Neural cell (in vitro differentiated cells): ENCODE measurements at regions not wholly inside any gene's neighbourhood (a gene's known extent, or its start where the extent isn't known, plus 50 kb on each side); places are given as distances from the start of the nearest gene placed in this dataset.

Experiments used
- H2AFZ ChIP-seq: fragments of 200-600, 300-800 bp; sonication (generic), shearing (Covaris generic); 2 replicates; pipeline ENCODE4 v1.6.0; 2014; ENCODE audit warnings: low read depth, mild to moderate bottlenecking, antibody characterized with exemption, low read length, moderate library complexity
- H3F3A ChIP-seq: fragments of 200-600 bp; shearing (Covaris generic); 2 replicates; pipeline ENCODE4 v1.6.1; 2016; ENCODE audit warnings: mild to moderate bottlenecking, moderate library complexity, mixed read lengths, antibody characterized with exemption, low read length; ENCODE audit not compliant: insufficient read depth, poor library complexity, severe bottlenecking
- H3K27ac ChIP-seq: fragments of 200-600, 300-800 bp; sonication (generic), shearing (Covaris generic); 2 replicates; pipeline ENCODE4 v1.5.1; 2014; ENCODE audit warnings: mild to moderate bottlenecking, low read length, moderate library complexity
- H3K27me3 ChIP-seq: fragments of 300-800, 200-600 bp; sonication (generic), shearing (Covaris generic); 2 replicates; pipeline ENCODE4 v1.6.0; 2014; ENCODE audit warnings: mild to moderate bottlenecking, low read depth, low read length, moderate library complexity; ENCODE audit not compliant: insufficient read depth
- H3K36me3 ChIP-seq: fragments of 300-800, 200-600 bp; sonication (generic), shearing (Covaris generic); 2 replicates; pipeline ENCODE4 v1.5.1; 2014; ENCODE audit warnings: mild to moderate bottlenecking, antibody characterized with exemption, low read length, moderate library complexity; ENCODE audit not compliant: insufficient read depth
- H3K4me2 ChIP-seq: fragments of 300-800, 200-600 bp; sonication (generic), shearing (Covaris generic); 2 replicates; pipeline ENCODE4 v1.6.0; 2014; ENCODE audit warnings: mild to moderate bottlenecking, low read length
- H3K4me3 ChIP-seq: fragments of 300-800, 200-600 bp; sonication (generic), shearing (Covaris generic); 2 replicates; pipeline ENCODE4 v1.5.1; 2014; ENCODE audit warnings: mild to moderate bottlenecking, low read length, moderate library complexity
- H3K79me2 ChIP-seq: fragments of 200-600 bp; shearing (Covaris generic); replicated peaks from 2 replicates; pipeline ENCODE4 v1.6.0; 2014; ENCODE audit warnings: mild to moderate bottlenecking, low read length, moderate library complexity; ENCODE audit not compliant: insufficient read depth
- H3K9ac ChIP-seq: fragments of 300-800, 200-600 bp; sonication (generic), shearing (Covaris generic); 2 replicates; pipeline ENCODE4 v1.6.1; 2016; ENCODE audit warnings: mild to moderate bottlenecking, low read length, mixed read lengths
- H3K9me2 ChIP-seq: fragments of 200-600 bp; shearing (Covaris generic); 2 replicates; pipeline ENCODE4 v1.6.1; 2016; ENCODE audit warnings: mild to moderate bottlenecking, low read length, mixed read lengths; ENCODE audit not compliant: insufficient read depth
- H3K9me3 ChIP-seq: fragments of 200-600, 300-800 bp; sonication (generic), shearing (Covaris generic); 2 replicates; pipeline ENCODE4 v1.6.1; 2016; ENCODE audit warnings: mild to moderate bottlenecking, mixed run types, low read length, moderate library complexity, mixed read lengths
- H4K20me1 ChIP-seq: fragments of 200-600 bp; shearing (Covaris generic); 2 replicates; pipeline ENCODE4 v1.6.1; 2016; ENCODE audit warnings: mild to moderate bottlenecking, mixed run types; ENCODE audit not compliant: insufficient read depth
- EP300 ChIP-seq: fragments of 450-650 bp; conservative IDR thresholded peaks from 2 replicates; pipeline ENCODE4 v1.6.1; 2014; ENCODE audit warnings: antibody characterized with exemption, mild to moderate bottlenecking, moderate library complexity; ENCODE audit not compliant: poor library complexity, severe bottlenecking
- EZH2 ChIP-seq: fragments of 200-600, 300-800 bp; shearing (Covaris generic), sonication (generic); IDR thresholded peaks from 2 replicates; pipeline ENCODE4 v1.6.1; 2014; ENCODE audit warnings: antibody characterized with exemption, low read length, borderline replicate concordance, mild to moderate bottlenecking; ENCODE audit not compliant: insufficient read depth, poor library complexity, severe bottlenecking
- MXI1 ChIP-seq: fragments of 450-650 bp; conservative IDR thresholded peaks from 2 replicates; pipeline ENCODE4 v1.6.1; 2014; ENCODE audit warnings: antibody characterized with exemption, mild to moderate bottlenecking; ENCODE audit not compliant: poor library complexity, severe bottlenecking
- POLR2AphosphoS5 ChIP-seq: IDR thresholded peaks from 2 replicates; pipeline ENCODE4 v1.6.1; 2012
- RAD21 ChIP-seq: fragments of 450-650 bp; conservative IDR thresholded peaks from 2 replicates; pipeline ENCODE4 v1.6.1; 2014; ENCODE audit warnings: antibody characterized with exemption, mild to moderate bottlenecking, moderate library complexity
- SMC3 ChIP-seq: fragments of 450-650 bp; conservative IDR thresholded peaks from 2 replicates; pipeline ENCODE4 v1.6.1; 2014; ENCODE audit warnings: antibody characterized with exemption, mild to moderate bottlenecking, moderate library complexity; ENCODE audit not compliant: poor library complexity
- TAF1 ChIP-seq: IDR thresholded peaks from 2 replicates; pipeline ENCODE4 v1.6.1; 2012; ENCODE audit warnings: low read depth
- TF ChIP-seq, protein P1 (sequence below): fragments of 450-650 bp; IDR thresholded peaks from 2 replicates; pipeline ENCODE4 v1.5.1; 2014; ENCODE audit warnings: antibody characterized with exemption, mild to moderate bottlenecking, moderate library complexity; ENCODE audit not compliant: poor library complexity, severe bottlenecking
- TF ChIP-seq, protein P2 (sequence below): IDR thresholded peaks from 2 replicates; pipeline ENCODE4 v1.6.1; 2012; ENCODE audit warnings: borderline replicate concordance

DNA sequence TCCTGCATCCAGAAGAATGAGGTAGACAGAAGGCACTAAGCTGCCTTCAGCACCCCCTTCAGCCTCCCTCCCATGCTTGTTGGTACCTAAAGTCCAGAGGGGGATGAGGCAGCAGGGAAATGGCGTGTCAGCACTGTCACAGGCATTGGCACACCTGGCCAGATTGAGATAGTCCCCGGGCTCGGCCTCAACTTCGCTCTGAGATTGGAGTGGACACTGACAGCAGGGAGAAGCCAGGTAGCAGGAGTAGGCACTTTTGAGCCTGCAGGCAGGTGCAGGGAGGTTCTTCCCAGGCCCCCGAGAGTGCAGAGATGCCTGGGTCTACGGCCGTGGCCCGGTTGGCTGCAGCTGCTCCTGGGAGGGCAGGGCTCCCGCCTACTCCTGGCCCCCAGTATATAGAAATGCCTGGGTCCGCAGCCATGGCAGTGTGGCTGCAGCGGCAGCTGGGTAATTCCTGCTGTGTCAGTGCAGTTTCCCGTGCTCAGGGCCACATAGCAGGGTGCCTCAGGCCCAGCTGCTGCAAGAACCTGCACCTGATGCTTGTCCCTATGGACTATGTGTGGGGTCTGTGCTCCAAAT, 160.3 kb downstream of the SLITRK6 start:
- TF ChIP-seq EP300 (no peak), EZH2 (no peak), RAD21 (no peak), MXI1 (no peak), SMC3 (no peak), POLR2AphosphoS5 (no peak), TAF1 (no peak)
- TF ChIP-seq, protein P1, sequence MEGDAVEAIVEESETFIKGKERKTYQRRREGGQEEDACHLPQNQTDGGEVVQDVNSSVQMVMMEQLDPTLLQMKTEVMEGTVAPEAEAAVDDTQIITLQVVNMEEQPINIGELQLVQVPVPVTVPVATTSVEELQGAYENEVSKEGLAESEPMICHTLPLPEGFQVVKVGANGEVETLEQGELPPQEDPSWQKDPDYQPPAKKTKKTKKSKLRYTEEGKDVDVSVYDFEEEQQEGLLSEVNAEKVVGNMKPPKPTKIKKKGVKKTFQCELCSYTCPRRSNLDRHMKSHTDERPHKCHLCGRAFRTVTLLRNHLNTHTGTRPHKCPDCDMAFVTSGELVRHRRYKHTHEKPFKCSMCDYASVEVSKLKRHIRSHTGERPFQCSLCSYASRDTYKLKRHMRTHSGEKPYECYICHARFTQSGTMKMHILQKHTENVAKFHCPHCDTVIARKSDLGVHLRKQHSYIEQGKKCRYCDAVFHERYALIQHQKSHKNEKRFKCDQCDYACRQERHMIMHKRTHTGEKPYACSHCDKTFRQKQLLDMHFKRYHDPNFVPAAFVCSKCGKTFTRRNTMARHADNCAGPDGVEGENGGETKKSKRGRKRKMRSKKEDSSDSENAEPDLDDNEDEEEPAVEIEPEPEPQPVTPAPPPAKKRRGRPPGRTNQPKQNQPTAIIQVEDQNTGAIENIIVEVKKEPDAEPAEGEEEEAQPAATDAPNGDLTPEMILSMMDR, result no peak
- TF ChIP-seq, protein P2, sequence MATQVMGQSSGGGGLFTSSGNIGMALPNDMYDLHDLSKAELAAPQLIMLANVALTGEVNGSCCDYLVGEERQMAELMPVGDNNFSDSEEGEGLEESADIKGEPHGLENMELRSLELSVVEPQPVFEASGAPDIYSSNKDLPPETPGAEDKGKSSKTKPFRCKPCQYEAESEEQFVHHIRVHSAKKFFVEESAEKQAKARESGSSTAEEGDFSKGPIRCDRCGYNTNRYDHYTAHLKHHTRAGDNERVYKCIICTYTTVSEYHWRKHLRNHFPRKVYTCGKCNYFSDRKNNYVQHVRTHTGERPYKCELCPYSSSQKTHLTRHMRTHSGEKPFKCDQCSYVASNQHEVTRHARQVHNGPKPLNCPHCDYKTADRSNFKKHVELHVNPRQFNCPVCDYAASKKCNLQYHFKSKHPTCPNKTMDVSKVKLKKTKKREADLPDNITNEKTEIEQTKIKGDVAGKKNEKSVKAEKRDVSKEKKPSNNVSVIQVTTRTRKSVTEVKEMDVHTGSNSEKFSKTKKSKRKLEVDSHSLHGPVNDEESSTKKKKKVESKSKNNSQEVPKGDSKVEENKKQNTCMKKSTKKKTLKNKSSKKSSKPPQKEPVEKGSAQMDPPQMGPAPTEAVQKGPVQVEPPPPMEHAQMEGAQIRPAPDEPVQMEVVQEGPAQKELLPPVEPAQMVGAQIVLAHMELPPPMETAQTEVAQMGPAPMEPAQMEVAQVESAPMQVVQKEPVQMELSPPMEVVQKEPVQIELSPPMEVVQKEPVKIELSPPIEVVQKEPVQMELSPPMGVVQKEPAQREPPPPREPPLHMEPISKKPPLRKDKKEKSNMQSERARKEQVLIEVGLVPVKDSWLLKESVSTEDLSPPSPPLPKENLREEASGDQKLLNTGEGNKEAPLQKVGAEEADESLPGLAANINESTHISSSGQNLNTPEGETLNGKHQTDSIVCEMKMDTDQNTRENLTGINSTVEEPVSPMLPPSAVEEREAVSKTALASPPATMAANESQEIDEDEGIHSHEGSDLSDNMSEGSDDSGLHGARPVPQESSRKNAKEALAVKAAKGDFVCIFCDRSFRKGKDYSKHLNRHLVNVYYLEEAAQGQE, result no peak
- no peak overlapping the region for H3K27ac ChIP-seq
- H3K27me3 ChIP-seq, result no peaks in the 10 kb centered on the region
- no peaks in the 10 kb centered on the region for H4K20me1 ChIP-seq
- no peaks in the 10 kb centered on the region for H3K9me2 ChIP-seq
- H3K9me3 ChIP-seq, result no peaks in the 10 kb centered on the region
- H3K4me2 ChIP-seq, result no peak overlapping the region
- no peaks in the 10 kb centered on the region for H3K79me2 ChIP-seq
- H3K9ac ChIP-seq, result no peak overlapping the region
- no peaks in the 10 kb centered on the region for H3K36me3 ChIP-seq
- no peaks in the 10 kb centered on the region for H3F3A ChIP-seq
- no peak overlapping the region for H2AFZ ChIP-seq
- no peak overlapping the region for H3K4me3 ChIP-seq

DNA sequence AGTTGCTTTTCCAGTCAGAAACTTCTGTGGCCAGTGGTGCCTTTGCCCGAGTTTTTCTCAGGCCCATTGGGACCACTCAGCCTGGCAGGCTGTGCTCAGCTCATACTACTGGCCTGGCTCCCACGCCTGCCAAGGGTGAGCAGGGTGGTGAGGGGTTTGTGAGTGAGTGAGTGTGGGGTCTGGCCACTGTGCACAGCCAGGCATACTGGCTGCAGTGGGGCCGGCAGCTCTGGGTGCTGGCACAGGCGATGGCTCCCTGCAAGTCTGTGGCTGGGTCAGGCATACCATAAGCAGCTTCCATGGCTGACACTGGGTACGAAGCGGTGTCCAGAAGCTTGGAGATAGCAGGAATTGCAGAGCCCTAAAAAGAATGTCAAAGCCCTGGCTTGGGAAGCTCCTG, 161.0 kb downstream of the SLITRK6 start:
- no peaks in the 10 kb centered on the region for H4K20me1 ChIP-seq

More for the DNA sequence above, 161.0 kb downstream of the SLITRK6 start:
- H3K4me3 ChIP-seq, result no peak overlapping the region
- no peaks in the 10 kb centered on the region for H3K9me3 ChIP-seq
- H3K4me2 ChIP-seq, result no peak overlapping the region
- no peaks in the 10 kb centered on the region for H3K9me2 ChIP-seq
- no peaks in the 10 kb centered on the region for H3K79me2 ChIP-seq
- H3K27ac ChIP-seq, result no peak overlapping the region
- no peak overlapping the region for H2AFZ ChIP-seq
- H3K9ac ChIP-seq, result no peak overlapping the region
- H3F3A ChIP-seq, result no peaks in the 10 kb centered on the region
- no peaks in the 10 kb centered on the region for H3K27me3 ChIP-seq
- H3K36me3 ChIP-seq, result no peaks in the 10 kb centered on the region
- TF ChIP-seq EZH2 (no peak), POLR2AphosphoS5 (no peak)
- TF ChIP-seq, protein P1, result no peak
